CD8-positive, alpha-beta memory T cell (primary cell): ENCODE measurements at regions not wholly inside any gene's neighbourhood (a gene's known extent, or its start where the extent isn't known, plus 50 kb on each side); places are given as distances from the start of the nearest gene placed in this dataset.

Experiments
- CTCF ChIA-PET: fragments of 350-600 bp; sonication (Branson Sonifier 250); formaldehyde crosslinking; loops from one replicate; lab custom pipeline; 2021; ENCODE audit warnings: antibody characterized with exemption; lab: Charles Lee
- POLR2A ChIA-PET: fragments of 350-600 bp; sonication (Branson Sonifier 250); formaldehyde crosslinking; loops from one replicate; lab custom pipeline; 2021; ENCODE audit warnings: antibody characterized with exemption; lab: Charles Lee
- DNase-seq, 5 donors: peaks; one replicate each; pipeline versions ENCODE4 v3.0.0 to v3.0.0-alpha.2; 2020 to 2022; ENCODE audit warnings: mixed read lengths in 1 of 5
- H3K27ac ChIP-seq: one replicate; pipeline ENCODE4 v1.7.0; 2013; ENCODE audit warnings: low read depth, mild to moderate bottlenecking, low read length, moderate library complexity
- H3K27me3 ChIP-seq: 2 replicates; pipeline ENCODE4 v1.7.0; 2013; ENCODE audit warnings: low read length, mild to moderate bottlenecking; ENCODE audit not compliant: insufficient read depth, poor library complexity, severe bottlenecking
- H3K36me3 ChIP-seq: 2 replicates; pipeline ENCODE4 v1.7.0; 2013; ENCODE audit warnings: mild to moderate bottlenecking, low read length, moderate library complexity; ENCODE audit not compliant: insufficient read depth
- H3K4me1 ChIP-seq: 2 replicates; pipeline ENCODE4 v1.7.0; 2013; ENCODE audit warnings: mild to moderate bottlenecking, low read length, moderate library complexity; ENCODE audit not compliant: insufficient read depth
- H3K4me3 ChIP-seq: 2 replicates; pipeline ENCODE4 v1.7.0; 2013; ENCODE audit warnings: mild to moderate bottlenecking, low read length
- H3K9me3 ChIP-seq: 2 replicates; pipeline ENCODE4 v1.7.0; 2013; ENCODE audit warnings: mild to moderate bottlenecking, low read length
- H3K27ac Mint-ChIP-seq, 8 donors: one replicate each; pipeline ENCODE4 v1.8.0; 2020 to 2021; ENCODE audit warnings: mixed read lengths in 8 of 8, mild to moderate bottlenecking in 6 of 8, inconsistent platforms in 3 of 8, moderate library complexity in 3 of 8
- H3K27me3 Mint-ChIP-seq, 2 donors: one replicate each; pipeline ENCODE4 v1.8.0; 2020 to 2021; ENCODE audit warnings: mixed read lengths in 2 of 2, mild to moderate bottlenecking in 1 of 2, moderate library complexity in 1 of 2
- H3K36me3 Mint-ChIP-seq, 3 donors: one replicate each; pipeline ENCODE4 v1.8.0; 2020 to 2021; ENCODE audit warnings: mixed read lengths in 3 of 3, inconsistent platforms in 1 of 3, mild to moderate bottlenecking in 1 of 3
- H3K4me1 Mint-ChIP-seq, 3 donors: one replicate each; pipeline ENCODE4 v1.8.0; 2020 to 2021; ENCODE audit warnings: mixed read lengths in 3 of 3, inconsistent platforms in 1 of 3, mild to moderate bottlenecking in 1 of 3
- H3K4me3 Mint-ChIP-seq, 7 donors: one replicate each; pipeline ENCODE4 v1.8.0; 2020 to 2021; ENCODE audit warnings: mixed read lengths in 7 of 7, mild to moderate bottlenecking in 6 of 7, moderate library complexity in 4 of 7, inconsistent platforms in 2 of 7
- H3K9me3 Mint-ChIP-seq, 5 donors: one replicate each; pipeline ENCODE4 v1.8.0; 2020 to 2022; ENCODE audit warnings: mixed read lengths in 5 of 5, mild to moderate bottlenecking in 3 of 5, moderate library complexity in 2 of 5, inconsistent platforms in 1 of 5

DNA sequence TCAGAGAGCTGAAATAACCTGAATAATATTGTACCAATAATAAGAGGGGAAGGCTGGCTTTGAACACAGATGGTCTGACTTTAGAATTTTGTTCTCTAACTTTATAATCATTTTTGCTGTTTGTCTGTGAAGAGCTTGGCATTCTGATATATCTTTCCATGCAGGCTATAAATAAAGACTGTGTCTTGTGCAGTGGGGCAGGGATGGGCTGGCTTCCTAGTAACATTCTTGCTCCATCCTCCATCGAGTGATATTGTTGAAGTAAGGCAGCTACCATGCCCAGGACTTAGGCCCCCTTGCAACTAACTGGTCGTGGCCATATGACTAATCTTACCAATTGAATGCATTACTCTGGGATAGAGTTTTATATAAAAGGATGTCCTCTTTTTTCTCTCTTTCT lies 234.7 kb upstream of the IRX3 start:
- Histone ChIP-seq H3K4me1 (no peaks in the 10 kb centered on the region), H3K36me3 (no peaks in the 10 kb centered on the region), H3K4me3 (no peak overlapping the region), H3K27me3 (no peaks in the 10 kb centered on the region), H3K9me3 (no peaks in the 10 kb centered on the region), H3K27ac (no peak overlapping the region)
- no peak for DNase-seq
- POLR2A ChIA-PET = no interaction called here
- H3K36me3 Mint-ChIP-seq = no peaks in the 10 kb centered on the region
- H3K4me1 Mint-ChIP-seq = no peaks in the 10 kb centered on the region
- CTCF ChIA-PET = no interaction called here
- H3K27ac Mint-ChIP-seq = no peak overlapping the region
- H3K4me3 Mint-ChIP-seq = no peak overlapping the region
- H3K9me3 Mint-ChIP-seq = peaks cover 0 to 7% (median 3%) of the 10 kb centered on the region in 5 donors
- peaks cover 0 to 6% of the 10 kb centered on the region in 2 donors for H3K27me3 Mint-ChIP-seq

DNA sequence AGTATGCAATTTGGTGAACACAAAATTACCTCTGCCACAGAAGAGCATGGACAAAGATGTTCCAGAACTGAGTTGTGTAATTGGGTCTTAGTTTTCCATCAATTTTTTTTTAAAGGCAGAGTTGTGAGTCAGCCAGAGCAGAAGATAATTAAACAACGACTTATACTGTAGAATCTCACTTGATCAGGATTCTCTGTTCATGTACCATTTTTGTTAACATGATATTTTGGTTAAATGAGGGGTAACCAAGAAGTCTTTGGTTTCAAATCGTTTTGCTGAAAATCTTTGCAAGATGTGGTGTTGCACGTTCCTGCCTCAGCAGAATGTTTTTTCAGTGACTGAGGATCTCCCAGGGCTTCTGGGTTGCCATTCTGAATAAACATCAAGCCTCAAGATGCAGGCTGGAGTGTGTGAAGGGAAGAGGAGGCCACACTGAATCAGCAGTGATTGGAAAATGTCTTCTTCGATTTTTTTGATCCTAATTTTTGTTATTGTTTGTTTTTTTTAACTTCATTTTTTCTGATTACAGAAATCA lies 232.6 kb upstream of the IRX3 start:
- H3K36me3 Mint-ChIP-seq = no peaks in the 10 kb centered on the region
- CTCF ChIA-PET = no interaction called here
- POLR2A ChIA-PET = no interaction called here
- DNase-seq = no peak
- Histone ChIP-seq H3K27me3 (no peaks in the 10 kb centered on the region), H3K9me3 (no peaks in the 10 kb centered on the region), H3K4me3 (no peak overlapping the region), H3K27ac (no peak overlapping the region), H3K4me1 (no peaks in the 10 kb centered on the region), H3K36me3 (no peaks in the 10 kb centered on the region)
- peaks cover 0 to 3% (median 0%) of the 10 kb centered on the region in 5 donors for H3K9me3 Mint-ChIP-seq
- H3K4me1 Mint-ChIP-seq = no peaks in the 10 kb centered on the region
- peaks cover 0 to 6% of the 10 kb centered on the region in 2 donors for H3K27me3 Mint-ChIP-seq
- no peak overlapping the region for H3K27ac Mint-ChIP-seq
- H3K4me3 Mint-ChIP-seq = no peak overlapping the region

DNA sequence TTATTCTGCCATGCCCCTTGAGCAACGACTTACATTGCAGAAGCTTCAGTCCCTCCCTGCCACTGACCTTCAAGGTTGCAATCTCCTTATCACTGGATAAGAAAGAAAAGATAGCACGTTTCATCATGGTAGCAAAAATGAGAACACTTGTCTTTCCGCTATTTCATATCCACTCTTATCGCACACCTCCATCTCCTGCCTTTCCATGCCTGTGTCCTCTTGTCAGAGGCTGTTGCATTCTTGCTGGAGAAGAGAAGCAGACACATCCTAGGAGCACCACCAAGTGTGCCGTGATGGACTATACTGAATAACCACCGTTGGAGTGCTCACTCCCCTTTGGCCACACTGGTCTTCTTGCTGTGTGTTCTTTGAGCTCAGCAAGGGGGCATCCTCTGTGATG lies 230.6 kb upstream of the IRX3 start:
- no peak for DNase-seq
- H3K4me3 ChIP-seq = no peak overlapping the region
- Mint-ChIP-seq H3K27ac (no peak overlapping the region), H3K9me3 (peaks cover 0 to 3% (median 0%) of the 10 kb centered on the region in 5 donors), H3K36me3 (no peaks in the 10 kb centered on the region), H3K27me3 (peaks cover 0 to 3% of the 10 kb centered on the region in 2 donors), H3K4me3 (no peak overlapping the region), H3K4me1 (no peaks in the 10 kb centered on the region)
- no peaks in the 10 kb centered on the region for H3K27me3 ChIP-seq
- H3K4me1 ChIP-seq = no peaks in the 10 kb centered on the region
- no peaks in the 10 kb centered on the region for H3K36me3 ChIP-seq
- H3K27ac ChIP-seq = no peak overlapping the region
- no peaks in the 10 kb centered on the region for H3K9me3 ChIP-seq
- ChIA-PET CTCF (no interaction called here), POLR2A (no interaction called here)

DNA sequence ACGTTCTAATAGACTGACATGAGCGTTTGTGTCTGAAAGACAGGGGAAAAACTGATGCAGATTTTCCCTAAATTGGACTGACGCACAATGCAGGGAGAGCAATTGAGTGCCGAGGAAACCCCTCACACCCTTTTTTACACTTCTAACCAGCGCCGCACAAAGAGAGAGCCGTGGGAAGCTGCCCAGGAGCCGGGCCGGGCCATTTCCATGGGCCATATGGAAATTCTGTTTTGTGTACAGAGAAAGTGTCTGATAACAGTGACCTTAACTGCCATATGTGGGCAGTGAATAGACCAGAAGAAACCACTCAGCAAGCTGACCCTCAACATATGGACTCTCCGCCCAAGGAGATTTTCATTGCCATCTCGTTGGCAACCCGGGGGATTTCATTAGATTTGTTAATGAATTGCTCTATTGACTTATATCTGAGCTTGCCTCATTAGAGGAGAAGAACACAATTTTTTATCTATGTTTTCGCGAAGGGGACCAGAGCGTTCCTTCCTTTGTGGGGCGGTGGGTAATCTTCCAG lies 225.9 kb upstream of the IRX3 start:
- Mint-ChIP-seq H3K36me3 (no peaks in the 10 kb centered on the region), H3K27ac (no peak overlapping the region), H3K4me3 (no peak overlapping the region), H3K9me3 (peaks cover 0 to 2% (median 0%) of the 10 kb centered on the region in 5 donors), H3K4me1 (no peaks in the 10 kb centered on the region), H3K27me3 (peaks cover 0 to 9% of the 10 kb centered on the region in 2 donors)
- Histone ChIP-seq H3K27ac (no peak overlapping the region), H3K9me3 (no peaks in the 10 kb centered on the region), H3K4me1 (no peaks in the 10 kb centered on the region), H3K4me3 (no peak overlapping the region), H3K36me3 (no peaks in the 10 kb centered on the region), H3K27me3 (no peaks in the 10 kb centered on the region)
- ChIA-PET CTCF (no interaction called here), POLR2A (no interaction called here)
- DNase-seq = no peak

DNA sequence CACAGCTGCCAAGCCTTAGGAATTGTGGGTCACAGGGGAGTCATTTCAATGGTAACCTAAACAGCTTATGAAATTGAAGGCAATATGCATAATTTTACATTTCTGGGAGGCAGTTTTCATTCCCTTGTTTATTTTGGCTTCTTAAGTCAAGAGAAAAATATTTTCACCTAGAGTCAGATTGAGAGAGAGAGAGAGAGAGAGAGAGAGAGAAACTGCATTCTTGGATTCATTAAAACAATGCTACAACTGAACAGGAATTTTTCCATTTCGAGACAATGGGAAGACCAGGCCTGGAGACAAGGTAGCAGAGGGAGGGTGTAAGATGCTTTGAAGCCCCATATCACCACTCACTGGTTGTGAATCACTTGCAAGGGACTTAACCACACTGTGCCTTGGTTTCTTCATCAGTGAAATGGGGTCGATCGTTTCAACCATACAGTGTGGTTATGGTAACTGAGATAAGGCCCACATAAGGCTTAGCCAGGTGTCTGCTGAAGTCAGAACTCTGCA lies 224.7 kb upstream of the IRX3 start:
- POLR2A ChIA-PET = no interaction called here
- H3K4me3 Mint-ChIP-seq = no peak overlapping the region
- H3K36me3 Mint-ChIP-seq = no peaks in the 10 kb centered on the region
- no peaks in the 10 kb centered on the region for H3K9me3 Mint-ChIP-seq
- peaks cover 0 to 11% of the 10 kb centered on the region in 2 donors for H3K27me3 Mint-ChIP-seq
- no peak overlapping the region for H3K4me3 ChIP-seq
- H3K27ac ChIP-seq = no peak overlapping the region
- no peaks in the 10 kb centered on the region for H3K9me3 ChIP-seq
- H3K27ac Mint-ChIP-seq = no peak overlapping the region
- no peak for DNase-seq
- no peaks in the 10 kb centered on the region for H3K27me3 ChIP-seq
- CTCF ChIA-PET = no interaction called here
- H3K4me1 ChIP-seq = no peaks in the 10 kb centered on the region
- no peaks in the 10 kb centered on the region for H3K36me3 ChIP-seq
- no peaks in the 10 kb centered on the region for H3K4me1 Mint-ChIP-seq

DNA sequence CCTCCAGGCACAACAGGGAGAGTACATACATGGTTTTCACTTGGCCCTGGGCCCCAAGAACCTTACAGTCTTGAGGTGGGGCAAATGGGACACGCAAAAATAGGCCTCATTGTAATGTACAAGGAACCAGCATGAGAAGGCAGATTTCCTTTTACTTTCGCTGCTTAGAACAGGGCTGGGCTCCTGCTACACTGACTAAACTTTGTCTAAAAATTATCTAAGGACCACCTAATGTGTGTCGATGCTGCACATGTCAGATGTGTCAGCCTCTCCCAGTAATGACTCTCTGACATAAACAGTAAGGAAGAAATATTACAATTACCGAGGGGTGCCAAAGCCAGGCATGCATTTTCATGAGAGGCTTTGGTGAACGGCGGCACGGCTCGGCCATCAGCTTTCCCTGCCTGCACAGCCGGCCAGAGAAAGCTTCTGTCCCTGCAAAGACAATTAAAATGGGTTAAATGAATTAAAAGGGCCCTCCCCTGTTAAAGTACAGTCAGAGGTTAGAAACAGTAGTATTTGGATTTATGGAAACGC lies 224.2 kb upstream of the IRX3 start:
- no peak for DNase-seq
- POLR2A ChIA-PET = no interaction called here
- no peaks in the 10 kb centered on the region for H3K27me3 ChIP-seq
- CTCF ChIA-PET = no interaction called here
- H3K4me3 Mint-ChIP-seq = no peak overlapping the region
- no peaks in the 10 kb centered on the region for H3K4me1 ChIP-seq
- H3K9me3 ChIP-seq = no peaks in the 10 kb centered on the region
- H3K27me3 Mint-ChIP-seq = peaks cover 0 to 11% of the 10 kb centered on the region in 2 donors
- H3K9me3 Mint-ChIP-seq = no peaks in the 10 kb centered on the region
- no peaks in the 10 kb centered on the region for H3K4me1 Mint-ChIP-seq
- H3K36me3 Mint-ChIP-seq = no peaks in the 10 kb centered on the region
- H3K27ac Mint-ChIP-seq = no peak overlapping the region
- H3K4me3 ChIP-seq = no peak overlapping the region
- H3K36me3 ChIP-seq = no peaks in the 10 kb centered on the region
- no peak overlapping the region for H3K27ac ChIP-seq

DNA sequence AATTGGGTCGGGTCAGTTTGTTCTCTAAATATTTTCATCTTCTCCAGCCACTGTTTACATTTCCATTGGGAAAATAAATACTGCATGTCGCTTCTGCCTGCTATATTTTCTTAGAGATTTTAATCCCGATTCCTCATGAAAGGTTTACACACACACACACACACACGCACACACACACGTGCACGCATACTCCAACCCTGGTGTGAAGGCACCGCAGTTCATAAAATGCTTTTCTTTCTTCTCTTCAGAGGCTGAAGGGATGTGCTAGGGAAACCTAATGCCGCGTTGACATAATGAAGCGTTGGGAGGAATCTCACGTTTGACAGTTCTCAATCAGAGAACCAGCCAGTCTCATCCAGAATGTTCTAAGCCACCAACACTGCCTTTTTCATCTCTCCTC lies 222.9 kb upstream of the IRX3 start:
- no peak overlapping the region for H3K4me3 Mint-ChIP-seq
- H3K4me3 ChIP-seq = no peak overlapping the region

DNA sequence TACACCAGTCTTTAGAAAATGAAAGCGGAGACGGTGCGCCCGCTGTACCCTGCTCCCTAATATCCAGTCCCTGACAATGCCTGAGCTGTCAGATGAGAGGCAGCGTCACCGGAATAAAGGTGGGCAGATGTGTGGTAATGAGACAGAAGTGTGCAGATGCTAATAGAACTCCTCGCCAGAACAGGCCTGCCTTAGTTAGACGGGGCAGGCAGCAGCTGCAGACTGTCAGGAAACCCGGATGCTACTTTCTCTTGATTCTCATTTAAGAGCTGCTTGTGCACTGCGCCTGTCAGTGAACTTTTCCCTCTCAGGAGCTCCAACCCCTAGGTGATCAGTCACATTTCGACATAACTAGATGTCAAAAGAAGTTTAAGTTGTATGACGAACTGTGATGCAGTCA lies 221.8 kb upstream of the IRX3 start:
- H3K4me3 Mint-ChIP-seq = no peak overlapping the region
- Histone ChIP-seq H3K9me3 (no peaks in the 10 kb centered on the region), H3K36me3 (no peaks in the 10 kb centered on the region), H3K27me3 (no peaks in the 10 kb centered on the region), H3K4me1 (no peaks in the 10 kb centered on the region), H3K4me3 (no peak overlapping the region), H3K27ac (no peak overlapping the region)
- no peak for DNase-seq
- ChIA-PET POLR2A (no interaction called here), CTCF (no interaction called here)
- peaks cover 0 to 2% (median 0%) of the 10 kb centered on the region in 5 donors for H3K9me3 Mint-ChIP-seq
- no peaks in the 10 kb centered on the region for H3K36me3 Mint-ChIP-seq
- no peaks in the 10 kb centered on the region for H3K4me1 Mint-ChIP-seq
- H3K27me3 Mint-ChIP-seq = peaks cover 9 to 14% of the 10 kb centered on the region in 2 donors
- H3K27ac Mint-ChIP-seq = no peak overlapping the region

More for the DNA sequence above, 222.9 kb upstream of the IRX3 start:
- no peak overlapping the region for H3K27ac ChIP-seq
- no peaks in the 10 kb centered on the region for H3K27me3 ChIP-seq
- no peaks in the 10 kb centered on the region for H3K4me1 Mint-ChIP-seq
- H3K9me3 ChIP-seq = no peaks in the 10 kb centered on the region
- no peaks in the 10 kb centered on the region for H3K4me1 ChIP-seq
- peaks cover 0 to 2% (median 0%) of the 10 kb centered on the region in 5 donors for H3K9me3 Mint-ChIP-seq
- H3K36me3 ChIP-seq = no peaks in the 10 kb centered on the region
- no peak for DNase-seq
- peaks cover 9 to 14% of the 10 kb centered on the region in 2 donors for H3K27me3 Mint-ChIP-seq
- ChIA-PET CTCF (no interaction called here), POLR2A (no interaction called here)
- H3K27ac Mint-ChIP-seq = no peak overlapping the region
- H3K36me3 Mint-ChIP-seq = no peaks in the 10 kb centered on the region
